Middle frontal gyrus (tissue), 1 donor: ENCODE measurements at regions not wholly inside any gene's neighbourhood (a gene's known extent, or its start where the extent isn't known, plus 50 kb on each side); places are given as distances from the start of the nearest gene placed in this dataset.

Experiments used
- DNase-seq: peaks from one replicate; pipeline ENCODE4 v3.0.0-alpha.2; 2015; ENCODE audit warnings: low spot score; ENCODE audit errors: extremely low spot score

DNA sequence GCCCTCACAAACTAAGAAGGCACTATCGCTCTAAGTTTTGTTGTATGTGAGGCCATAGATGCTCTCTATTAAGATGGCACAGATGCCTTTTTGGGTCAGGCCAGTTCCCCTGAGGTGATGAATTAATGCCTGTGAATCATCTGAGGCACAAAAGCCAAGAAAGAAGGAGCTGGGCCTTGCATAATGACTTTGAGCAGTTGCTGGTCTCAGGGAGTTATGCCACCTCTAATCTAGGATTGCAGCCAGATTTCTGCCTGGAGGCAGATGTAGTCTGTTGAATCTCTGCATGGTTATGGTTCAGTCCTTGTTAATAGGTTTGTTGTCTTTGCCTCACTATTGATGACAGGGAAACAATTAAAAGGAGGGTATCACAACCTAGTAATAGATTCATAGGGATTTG, 168.1 kb upstream of the CHRM3 start:
- no peak for DNase-seq

GRCh38 chr1:239212811-239213220, 173.6 kb upstream of the CHRM3 start:
- no peak for DNase-seq

DNA sequence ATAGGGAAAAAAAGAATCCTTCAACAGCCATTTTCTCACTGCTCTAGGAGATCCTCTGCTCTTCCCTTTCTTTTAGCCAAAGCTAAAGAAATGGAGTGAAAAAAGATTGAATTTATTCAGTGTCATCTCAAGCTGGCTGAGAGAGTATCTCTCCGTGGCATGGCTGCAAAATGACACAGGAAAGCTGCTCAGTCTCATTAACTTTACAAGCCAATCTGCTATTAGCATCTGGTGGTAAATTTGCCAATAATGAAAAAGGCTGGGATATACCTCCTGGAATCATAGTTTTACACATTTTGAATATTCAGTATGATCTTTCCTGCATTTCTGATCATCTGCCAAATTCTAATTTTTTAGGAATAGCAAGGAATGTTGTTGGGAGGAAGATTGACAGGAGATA, 176.8 kb upstream of the CHRM3 start:
- DNase-seq, result no peak

DNA sequence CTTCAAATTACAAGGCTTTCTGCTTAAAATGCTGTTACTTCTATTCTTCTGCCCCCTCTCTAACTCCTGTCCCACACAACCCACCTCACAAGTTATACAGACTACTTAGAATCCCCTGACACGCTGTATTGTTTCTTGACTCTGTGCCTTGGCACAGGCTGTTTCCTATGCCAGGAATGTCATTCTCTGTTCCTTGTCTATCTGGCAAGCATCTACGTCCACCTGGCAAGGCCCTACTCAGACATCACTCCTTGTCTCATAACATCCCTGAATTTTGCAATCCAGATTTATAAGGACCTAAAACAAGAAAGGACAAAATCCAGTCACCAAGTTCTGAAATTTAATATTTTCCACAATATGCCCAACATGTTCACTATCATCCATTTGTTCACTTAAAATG, 182.0 kb upstream of the CHRM3 start:
- no peak for DNase-seq

GRCh38 chr1:239197871-239198270, 188.5 kb upstream of the CHRM3 start:
- no peak for DNase-seq

GRCh38 chr1:239189998-239190512, 196.3 kb upstream of the CHRM3 start:
- no peak for DNase-seq

DNA sequence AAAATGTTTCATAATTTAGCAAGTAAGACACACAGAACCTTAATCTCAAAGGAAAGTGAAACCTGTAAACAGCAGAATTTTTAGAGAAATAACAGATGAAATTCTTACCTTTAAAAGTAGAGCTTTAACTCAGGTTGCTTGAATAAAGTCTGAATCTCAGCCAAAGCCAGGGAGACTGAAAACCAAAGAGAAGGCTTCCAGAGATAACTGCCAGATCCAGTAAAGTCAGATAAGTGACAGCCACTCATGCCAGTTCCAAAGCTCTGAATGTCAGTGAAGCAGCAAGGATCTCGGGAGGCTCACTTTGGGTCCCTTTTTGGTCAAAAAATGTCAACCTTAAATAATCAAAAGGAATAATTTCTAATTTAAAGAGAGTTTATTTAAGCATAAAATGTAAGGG, 199.9 kb upstream of the CHRM3 start:
- DNase-seq, result no peak

- no peak for DNase-seq
These were observed 201.1 kb upstream of the CHRM3 start for GRCh38 chr1:239185245-239185619.

DNA sequence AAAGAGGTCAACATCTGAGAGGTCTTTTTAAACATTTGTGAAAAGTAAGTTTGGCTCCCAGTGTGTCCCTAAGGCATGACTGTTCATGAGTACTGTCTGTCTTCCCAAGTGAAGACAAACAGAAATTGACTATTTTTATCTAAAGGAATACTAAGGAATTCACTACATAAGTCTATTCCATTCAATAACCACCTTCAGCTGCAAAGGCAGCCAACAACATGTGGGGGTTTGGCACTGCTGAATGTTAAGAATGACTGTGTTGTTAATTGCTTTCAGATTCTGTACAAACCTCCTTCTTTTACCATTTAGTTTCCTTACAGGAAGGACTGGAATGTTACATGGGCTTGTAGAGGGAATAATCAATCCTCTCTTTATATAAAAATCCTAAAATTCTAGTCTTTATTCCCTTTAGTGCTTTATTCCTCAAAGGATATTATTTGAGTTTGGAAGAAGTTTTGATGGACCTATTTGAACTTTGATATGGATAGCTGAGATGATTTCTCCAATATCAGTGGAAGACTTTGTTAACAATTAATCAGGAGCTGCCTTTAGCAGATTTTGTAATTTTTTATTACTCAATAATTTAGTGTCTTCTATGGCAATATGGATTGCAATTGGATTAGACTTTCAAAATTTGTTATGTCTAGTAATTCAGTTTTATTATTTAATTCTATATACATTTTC, 201.7 kb upstream of the CHRM3 start:
- peak; percentile 48 for DNase-seq

GRCh38 chr1:239178961-239179360, 207.4 kb upstream of the CHRM3 start:
- no peak for DNase-seq

- DNase-seq, result no peak
These were observed 211.5 kb upstream of the CHRM3 start for GRCh38 chr1:239174880-239175279.

DNA sequence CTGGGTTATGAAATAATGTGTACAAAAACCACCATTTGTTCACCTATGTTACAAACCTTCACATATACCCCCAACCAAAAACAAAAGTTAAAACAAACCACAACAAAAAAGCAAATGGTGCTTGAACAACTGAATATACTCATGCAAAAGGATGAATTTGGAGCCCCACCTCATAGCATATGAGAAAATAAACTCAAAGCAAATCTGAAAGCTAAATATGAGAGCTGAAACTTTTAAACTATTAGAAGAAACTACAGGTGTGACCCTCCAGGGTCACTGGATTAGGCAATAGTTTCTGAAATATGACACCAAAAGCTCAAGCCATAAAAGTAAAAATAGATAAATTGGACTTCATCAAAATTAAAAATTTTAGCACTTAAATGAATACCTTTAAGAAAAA, 215.5 kb upstream of the CHRM3 start:
- no peak for DNase-seq

- DNase-seq, result no peak
These were observed 217.1 kb upstream of the CHRM3 start for GRCh38 chr1:239169276-239169675.

DNA sequence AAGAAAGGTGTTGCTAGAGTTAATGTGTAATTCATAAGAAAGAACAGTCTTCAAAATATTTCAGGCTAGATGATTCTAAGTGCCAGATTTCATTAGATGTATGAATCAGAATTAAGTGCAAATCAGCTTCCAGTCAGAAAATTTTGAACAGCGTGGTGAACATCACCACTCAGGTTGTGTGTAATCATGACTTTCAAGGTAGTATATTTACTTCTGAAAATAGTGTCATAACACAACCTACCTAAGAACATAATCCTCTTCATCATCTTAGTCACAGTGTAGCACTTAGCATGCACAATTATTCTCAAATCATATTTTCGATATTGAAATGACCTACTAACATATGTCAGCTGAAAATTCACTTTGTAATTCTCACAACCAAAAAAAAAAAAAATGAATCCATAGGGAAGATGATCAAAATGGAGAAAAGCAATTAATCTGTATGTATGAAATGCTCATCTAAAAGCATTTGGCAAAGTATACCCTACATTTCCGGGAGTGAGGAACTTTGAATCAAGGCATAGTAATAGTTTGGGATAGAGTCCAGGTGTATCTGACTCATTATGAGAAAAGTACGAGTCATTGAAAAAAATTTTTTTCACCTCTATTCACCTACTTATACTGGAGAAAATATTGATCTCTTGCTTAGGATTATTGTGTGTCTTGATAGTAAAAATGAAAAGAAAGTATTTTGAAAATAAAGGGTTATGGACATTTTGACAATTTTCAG, 221.8 kb upstream of the CHRM3 start:
- DNase-seq, result no peak

DNA sequence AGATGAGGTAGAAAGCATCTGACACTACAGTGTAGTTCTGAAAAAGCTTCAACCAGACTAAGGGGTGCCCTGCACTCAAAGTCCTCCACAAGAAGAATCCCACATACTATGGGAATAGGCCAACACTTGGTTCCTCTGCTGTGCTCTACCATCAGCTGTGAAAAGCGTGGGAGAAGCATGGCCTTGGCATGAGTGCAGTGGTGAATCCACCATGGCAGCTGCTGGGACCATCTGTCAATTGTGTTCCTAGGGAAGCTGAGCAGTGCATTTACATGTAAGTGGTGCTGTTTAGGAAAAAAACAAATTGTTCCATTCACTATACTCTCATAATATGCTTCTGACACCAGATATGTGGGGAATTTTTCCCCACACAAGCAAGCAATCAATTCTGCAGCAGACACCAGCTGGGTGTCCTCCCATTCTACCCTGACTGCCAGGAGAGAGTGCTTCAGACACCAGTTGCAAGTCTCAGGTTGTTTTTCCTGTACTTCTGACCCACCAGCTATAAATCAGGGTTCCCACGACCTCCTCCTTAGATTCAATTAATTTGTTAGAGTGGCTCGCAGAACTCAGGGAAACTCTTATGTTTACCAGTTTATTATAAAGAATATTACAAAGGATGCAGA, 230.8 kb upstream of the CHRM3 start:
- DNase-seq, result peak; percentile 54

- DNase-seq, result no peak
These were observed 234.4 kb upstream of the CHRM3 start for GRCh38 chr1:239151937-239152336.

- DNase-seq, result no peak
These were observed 245.4 kb upstream of the CHRM3 start for GRCh38 chr1:239140968-239141367.

DNA sequence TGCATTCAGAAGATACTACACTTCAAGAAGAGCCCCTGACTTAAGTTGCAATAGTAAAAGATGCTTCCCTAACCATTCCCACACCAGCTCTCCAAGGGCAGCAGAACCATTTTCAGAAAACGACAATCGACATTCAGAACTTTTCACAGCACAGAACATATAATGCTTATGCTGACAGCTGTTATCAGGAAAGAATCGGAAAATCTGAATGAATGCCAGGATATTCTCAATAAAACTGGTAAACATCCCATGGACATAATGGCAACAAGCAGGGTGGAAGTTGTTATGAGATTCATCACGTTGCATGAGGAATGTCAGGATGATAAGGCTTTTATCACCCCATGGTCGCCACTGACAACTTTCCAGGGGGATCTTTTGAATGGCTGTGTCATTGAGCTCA, 246.6 kb upstream of the CHRM3 start:
- DNase-seq, result no peak

DNA sequence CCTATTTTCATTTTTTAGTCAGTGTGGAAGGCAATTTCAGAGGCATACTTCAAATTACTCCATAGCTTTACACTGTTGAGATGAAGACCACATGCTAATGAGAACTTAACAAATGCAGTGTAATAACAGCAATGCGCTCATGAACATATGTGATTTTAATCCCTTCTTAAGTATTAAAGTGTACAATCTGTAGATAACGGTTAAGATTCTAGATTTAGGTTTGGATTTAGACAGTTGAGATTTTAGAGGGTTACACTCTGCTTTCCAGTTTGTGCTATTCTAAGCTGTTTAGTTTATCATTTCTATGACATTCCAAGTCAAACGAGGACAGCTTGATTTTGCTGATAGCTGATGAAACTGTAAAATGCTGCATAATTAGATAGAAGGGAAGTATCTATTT, 257.8 kb upstream of the CHRM3 start:
- DNase-seq, result no peak

DNA sequence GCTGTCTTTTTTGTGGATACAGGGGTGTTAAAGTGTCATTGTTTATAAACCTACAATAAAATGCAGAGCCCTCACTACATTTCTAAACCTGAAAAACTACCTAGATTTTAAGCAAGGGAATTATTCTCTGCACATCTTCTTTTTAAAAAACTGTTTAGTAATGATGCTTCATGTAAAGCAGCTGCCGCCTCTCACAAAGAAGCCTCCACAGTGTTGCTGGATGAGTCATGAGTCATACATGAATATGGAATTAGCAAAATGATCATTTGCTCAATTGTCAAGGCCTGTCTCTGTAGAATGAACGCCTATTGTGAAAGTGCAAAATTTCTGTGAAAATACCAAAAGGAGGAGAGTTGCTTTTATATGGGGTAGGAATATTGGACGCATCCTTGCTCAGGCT, 259.5 kb upstream of the CHRM3 start:
- peak; percentile 47 for DNase-seq

DNA sequence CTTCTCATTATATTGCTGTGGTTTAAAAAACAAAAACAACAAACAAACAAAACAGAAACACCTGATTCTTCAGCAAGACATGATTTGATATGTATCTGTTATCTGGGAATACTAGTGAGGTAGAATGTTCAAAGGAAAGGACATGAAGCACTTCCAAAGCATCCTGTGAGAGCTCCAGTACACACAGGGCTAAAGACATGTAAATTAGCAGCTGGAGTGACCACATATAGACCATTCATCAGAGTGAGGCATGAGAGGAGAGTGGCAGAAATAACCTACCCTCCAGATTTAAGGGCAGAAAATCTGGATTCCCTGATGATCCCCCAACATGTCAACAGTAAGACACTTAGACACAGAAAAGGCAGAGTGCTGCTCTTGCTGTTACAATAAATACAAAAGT, 260.5 kb upstream of the CHRM3 start:
- no peak for DNase-seq

DNA sequence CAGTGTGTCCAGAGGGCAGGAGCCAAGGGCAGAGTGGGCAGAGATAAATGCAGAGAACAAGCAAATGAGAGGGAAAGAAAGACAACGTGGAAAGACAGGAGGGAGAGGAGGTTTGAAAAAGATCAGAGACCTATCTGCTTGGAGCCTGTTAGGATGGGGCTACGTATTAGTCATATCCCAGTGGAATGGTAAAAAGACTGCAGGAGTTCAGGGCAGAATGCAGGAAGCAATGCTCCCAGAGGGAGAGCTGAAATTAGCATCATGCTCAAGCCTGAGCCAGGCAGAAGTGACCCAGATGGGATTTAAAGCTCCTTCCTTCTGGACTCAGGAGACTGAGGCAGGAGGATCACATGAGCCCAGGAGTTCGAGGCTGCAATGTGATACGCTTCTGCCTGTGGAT, 261.3 kb upstream of the CHRM3 start:
- DNase-seq, result no peak

- no peak for DNase-seq
These were observed 263.1 kb upstream of the CHRM3 start for GRCh38 chr1:239123260-239123659.
